Esophagus muscularis mucosa (tissue), 4 donors: ENCODE measurements at regions not wholly inside any gene's neighbourhood (a gene's known extent, or its start where the extent isn't known, plus 50 kb on each side); places are given as distances from the start of the nearest gene placed in this dataset.

Source experiments
- EP300 ChIP-seq: sonication (generic); formaldehyde crosslinking; IDR thresholded peaks from one replicate; pipeline ENCODE4 v1.6.1; 2017; ENCODE audit warnings: antibody characterized with exemption
- POLR2A ChIP-seq: fragments of 450-650 bp; IDR thresholded peaks from one replicate; pipeline ENCODE4 v1.6.1; 2017; ENCODE audit warnings: antibody characterized with exemption, moderate library complexity, mild to moderate bottlenecking, low read depth
- POLR2AphosphoS5 ChIP-seq, 2 donors: sonication (generic); formaldehyde crosslinking; IDR thresholded peaks; one replicate each; pipeline ENCODE4 v1.6.1; 2017; ENCODE audit warnings: antibody characterized with exemption in 2 of 2
- TF ChIP-seq, protein P1 (sequence below), 3 experiments: fragments of 200-600 bp in 2 of 3; fragments of 450-650 bp in 1 of 3; sonication (generic) in 2 of 3; IDR thresholded peaks; one replicate each; pipeline ENCODE4 v1.5.1; 2017 to 2019; ENCODE audit warnings: antibody characterized with exemption in 3 of 3, mild to moderate bottlenecking in 2 of 3, moderate library complexity in 1 of 3

DNA sequence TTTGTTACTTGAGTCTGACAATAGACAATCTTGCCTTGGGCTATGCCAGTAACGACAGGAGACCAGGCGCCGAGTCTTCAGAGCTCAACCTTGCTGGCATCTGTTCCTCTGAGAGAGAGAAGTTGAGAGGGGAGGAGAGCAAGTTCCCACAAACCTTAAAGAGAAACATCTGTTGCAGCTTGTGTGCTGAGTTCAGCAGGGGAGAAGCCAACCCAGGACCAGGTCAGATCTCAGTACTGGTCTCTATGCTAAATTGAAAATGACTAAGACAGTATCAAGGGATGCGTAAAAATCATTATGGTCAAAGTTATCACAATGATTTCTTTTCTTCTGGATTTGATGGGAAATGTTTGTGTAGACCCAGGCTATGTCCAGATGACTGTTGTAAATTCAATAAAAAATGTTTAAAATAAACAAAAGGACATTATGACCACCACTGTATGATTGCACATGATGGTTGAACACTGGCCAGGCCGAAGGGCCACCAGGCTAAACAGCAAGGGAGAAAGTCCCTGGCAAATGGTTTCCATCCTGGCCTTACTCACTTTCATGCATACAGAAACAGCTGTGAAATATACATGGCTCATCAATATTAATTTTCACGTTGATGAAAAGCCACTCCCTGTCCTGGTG is 100.3 kb upstream of the PMAIP1 start:
- TF ChIP-seq, protein P1, sequence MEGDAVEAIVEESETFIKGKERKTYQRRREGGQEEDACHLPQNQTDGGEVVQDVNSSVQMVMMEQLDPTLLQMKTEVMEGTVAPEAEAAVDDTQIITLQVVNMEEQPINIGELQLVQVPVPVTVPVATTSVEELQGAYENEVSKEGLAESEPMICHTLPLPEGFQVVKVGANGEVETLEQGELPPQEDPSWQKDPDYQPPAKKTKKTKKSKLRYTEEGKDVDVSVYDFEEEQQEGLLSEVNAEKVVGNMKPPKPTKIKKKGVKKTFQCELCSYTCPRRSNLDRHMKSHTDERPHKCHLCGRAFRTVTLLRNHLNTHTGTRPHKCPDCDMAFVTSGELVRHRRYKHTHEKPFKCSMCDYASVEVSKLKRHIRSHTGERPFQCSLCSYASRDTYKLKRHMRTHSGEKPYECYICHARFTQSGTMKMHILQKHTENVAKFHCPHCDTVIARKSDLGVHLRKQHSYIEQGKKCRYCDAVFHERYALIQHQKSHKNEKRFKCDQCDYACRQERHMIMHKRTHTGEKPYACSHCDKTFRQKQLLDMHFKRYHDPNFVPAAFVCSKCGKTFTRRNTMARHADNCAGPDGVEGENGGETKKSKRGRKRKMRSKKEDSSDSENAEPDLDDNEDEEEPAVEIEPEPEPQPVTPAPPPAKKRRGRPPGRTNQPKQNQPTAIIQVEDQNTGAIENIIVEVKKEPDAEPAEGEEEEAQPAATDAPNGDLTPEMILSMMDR (IDR thresholded peaks at IDR 0.05): no peak
- TF ChIP-seq EP300 (no peak), POLR2A (no peak), POLR2AphosphoS5 (IDR thresholded peaks at IDR 0.05) (no peak)
